Activated CD8-positive, alpha-beta memory T cell treated with anti-CD3 and anti-CD28 coated beads, Interleukin-2, amount 50 U/mL, for 4 hours (primary cell): ENCODE measurements at regions not wholly inside any gene's neighbourhood (a gene's known extent, or its start where the extent isn't known, plus 50 kb on each side); places are given as distances from the start of the nearest gene placed in this dataset.

Source experiments
- DNase-seq: peaks from one replicate; pipeline ENCODE4 v3.0.0-alpha.2; 2020

- no peak for DNase-seq
Observed at GRCh38 chr13:40179445-40180281, 486.8 kb downstream of the FOXO1 start.

DNA sequence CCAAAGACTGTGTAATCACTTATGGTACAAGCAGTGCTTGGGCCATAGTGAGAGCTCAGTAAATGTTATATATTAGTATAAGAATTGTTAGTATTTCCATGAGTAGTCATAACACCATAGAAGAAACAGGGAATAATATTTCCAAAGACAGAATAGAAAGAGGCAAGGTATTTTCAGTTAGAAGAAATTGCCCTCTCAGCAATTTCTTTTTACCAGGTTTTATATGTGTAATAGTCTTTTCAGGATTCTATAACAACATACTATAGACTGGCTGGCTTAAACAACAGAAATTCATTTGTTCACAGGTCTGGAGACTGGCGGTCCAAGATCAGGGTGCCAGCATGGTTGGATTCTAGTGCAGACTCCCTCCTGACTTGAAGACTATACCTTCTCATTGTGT is 485.7 kb downstream of the FOXO1 start:
- DNase-seq: no peak

DNA sequence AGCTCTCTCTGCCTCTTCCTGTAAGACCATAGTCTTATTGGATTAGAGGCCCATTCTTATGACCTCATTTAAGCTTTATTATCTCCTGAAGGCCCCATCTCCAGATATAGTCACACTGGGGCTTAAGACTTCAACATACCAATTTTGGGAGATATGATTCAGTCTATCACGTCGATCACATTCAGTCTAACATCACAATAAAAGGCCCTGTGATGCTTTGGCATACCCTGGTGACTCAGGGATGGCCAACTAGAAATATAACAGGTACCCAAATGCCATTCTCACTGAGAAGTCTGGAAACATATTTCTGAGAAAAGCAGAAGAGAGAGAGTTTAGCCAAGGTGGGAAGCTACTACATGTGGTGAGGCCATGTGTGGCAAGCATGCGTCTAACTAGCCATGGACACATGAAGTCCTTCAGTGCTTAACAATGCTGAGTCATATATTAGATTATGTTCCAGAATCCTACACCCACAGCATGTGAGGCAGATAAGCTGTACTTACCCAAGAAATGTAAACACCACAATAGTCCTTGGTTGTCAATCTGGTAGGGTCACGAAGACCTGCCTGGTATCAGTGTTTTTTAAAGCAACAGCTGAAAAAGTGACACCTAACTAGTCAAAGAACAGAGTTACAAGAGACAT is 485.1 kb downstream of the FOXO1 start:
- DNase-seq: no peak

GRCh38 chr13:40182591-40182990 is 483.9 kb downstream of the FOXO1 start:
- DNase-seq: no peak

DNA sequence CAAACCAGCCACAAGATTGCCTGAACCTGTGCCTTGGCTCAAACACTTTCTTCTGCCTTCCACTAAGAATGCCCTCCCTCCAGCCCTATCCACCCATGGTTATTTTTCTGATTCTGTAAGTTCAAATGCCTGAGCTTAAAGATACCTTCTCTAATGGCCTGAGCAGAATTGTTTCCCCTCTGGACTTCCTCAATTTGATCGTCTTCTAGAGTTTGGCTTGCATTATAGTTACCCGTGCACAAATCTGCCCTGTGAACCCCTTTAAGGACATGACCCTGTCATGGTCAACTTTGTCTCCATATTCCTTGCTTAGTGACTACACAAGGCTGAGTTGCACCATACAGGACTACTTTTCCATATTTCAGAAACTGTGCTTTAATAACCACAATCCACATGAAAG is 481.0 kb downstream of the FOXO1 start:
- no peak for DNase-seq

GRCh38 chr13:40186041-40186440 is 480.4 kb downstream of the FOXO1 start:
- DNase-seq: no peak

DNA sequence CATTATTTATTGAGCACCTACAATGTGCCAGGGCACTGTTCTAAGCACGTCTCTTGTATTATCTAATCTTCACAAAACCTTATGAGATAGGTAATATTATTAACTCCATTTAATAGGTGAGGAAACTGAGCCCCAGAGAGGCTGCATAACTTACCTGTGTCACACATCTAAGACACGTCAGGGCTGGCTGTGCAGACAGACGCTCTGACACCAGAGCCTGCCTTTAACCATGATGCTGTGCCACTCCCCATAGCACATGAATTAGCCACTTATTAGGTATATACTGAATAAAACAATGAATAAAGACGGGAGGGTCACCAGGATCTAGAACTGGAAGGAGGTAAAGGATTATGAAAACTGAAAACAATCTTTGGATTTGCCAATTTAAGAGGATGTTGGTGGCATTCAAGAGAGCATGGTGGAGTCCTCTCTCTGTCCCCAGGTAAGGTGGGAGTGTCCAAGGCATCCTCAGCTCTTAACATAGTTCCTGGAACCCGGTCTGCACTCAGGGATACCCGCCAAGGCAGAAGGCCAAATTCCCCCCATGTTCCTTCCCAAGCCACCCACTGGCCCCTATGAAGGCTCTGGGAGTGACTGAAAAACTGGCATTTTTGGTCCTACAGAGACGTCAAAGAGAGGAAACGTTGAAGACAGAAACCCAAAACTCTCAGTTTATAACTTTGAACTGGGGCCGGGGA is 479.7 kb downstream of the FOXO1 start:
- DNase-seq: no peak

DNA sequence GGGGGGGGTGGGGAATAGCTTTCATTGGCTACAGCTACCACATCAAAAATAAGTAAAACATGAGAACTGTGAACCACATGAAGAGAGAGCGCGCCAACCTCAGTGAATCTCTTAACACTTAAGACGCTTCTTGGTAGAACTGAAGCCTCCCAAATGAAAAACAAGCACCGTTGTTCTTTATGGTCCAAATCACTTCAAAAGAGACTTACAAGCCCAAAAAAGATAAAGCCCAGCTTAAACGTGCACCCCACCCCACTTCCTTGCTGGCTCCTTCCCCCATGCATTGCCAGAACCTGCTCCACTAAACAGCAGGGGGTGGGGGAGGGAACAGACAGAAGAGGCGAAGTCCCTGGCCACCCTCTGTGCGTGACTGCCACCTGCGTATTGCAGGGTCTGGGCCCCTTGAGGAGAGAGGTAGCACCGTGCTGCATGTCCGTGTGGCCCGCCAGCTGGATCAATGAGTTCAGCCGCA is 479.1 kb downstream of the FOXO1 start:
- DNase-seq: peak; percentile 67

- DNase-seq: peak; percentile 46
Observed at GRCh38 chr13:40187841-40188591, 478.4 kb downstream of the FOXO1 start.

DNA sequence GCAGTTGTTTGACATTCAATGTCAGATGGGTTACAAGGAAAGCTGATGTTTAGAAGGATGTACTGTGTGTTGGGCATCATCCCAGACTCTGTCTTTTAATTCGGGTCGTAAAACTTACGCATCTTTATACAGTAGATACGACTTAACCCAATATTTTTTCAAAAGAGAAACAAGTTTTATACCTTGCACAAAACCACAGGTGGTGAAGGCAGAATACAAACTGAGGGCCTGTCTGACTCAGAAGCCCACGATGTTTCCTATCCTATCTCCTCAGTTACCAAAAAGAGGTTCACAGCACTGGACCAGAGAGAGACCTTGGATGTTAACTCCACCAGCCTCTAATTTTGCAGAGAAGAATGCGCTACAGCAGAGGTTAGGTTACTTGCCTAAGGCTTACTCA is 477.0 kb downstream of the FOXO1 start:
- DNase-seq: no peak

DNA sequence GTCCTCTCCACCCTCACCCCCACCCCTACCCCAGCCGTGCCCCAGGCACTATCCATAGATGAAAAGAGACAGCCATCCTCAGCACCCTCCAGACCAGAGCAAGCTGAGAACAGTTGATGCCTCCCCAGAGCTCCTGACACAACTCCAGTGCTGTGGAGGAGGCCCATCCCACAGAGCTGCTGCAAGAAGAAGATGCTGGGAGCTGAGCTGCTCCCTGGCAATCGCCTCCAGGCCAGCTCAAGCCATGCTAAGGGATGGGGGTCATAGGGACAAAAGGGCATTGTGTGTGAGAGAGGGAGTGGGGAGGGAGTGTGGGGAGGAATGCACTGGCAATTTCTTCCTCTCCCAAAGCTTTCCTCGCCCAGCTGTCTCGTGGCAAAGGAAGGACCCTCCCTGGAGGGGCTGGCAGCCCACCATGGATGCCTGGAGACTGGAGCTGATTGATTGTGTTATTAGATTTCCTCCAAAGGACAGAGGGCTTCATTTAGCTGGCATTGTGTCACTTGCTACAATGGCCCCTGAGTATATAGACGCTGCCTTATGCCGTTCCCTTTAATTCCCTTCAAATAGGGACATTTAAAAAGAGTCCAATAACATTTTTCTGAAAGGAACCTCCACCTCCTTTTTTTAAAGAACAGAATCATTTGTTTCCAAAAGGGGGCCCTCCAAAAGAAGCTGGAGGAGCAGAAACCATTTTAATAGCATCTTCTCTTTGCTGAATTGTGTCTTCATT is 476.4 kb downstream of the FOXO1 start:
- no peak for DNase-seq

DNA sequence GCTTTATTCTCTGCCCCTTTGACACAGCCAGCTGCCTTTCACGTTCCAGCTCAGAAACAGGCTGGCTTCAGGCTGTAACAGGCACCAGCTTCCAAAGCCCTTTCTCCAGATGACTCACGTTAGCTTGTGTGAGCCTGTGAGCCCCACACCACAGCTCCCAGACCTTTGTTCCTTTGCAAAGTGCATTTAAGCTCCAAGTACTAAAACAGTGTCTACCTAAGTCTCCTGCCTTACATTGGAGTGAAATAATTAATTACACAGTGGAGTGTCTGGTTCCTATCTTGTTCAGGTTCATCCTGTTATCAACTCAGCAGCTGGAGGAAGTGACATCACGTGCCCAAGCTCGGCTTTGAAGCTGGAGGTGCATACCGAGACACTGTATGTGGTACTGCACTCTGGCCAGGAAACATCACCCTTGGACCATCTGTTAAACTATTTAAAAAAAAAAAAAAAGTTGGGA is 475.8 kb downstream of the FOXO1 start:
- DNase-seq: peak; percentile 66

DNA sequence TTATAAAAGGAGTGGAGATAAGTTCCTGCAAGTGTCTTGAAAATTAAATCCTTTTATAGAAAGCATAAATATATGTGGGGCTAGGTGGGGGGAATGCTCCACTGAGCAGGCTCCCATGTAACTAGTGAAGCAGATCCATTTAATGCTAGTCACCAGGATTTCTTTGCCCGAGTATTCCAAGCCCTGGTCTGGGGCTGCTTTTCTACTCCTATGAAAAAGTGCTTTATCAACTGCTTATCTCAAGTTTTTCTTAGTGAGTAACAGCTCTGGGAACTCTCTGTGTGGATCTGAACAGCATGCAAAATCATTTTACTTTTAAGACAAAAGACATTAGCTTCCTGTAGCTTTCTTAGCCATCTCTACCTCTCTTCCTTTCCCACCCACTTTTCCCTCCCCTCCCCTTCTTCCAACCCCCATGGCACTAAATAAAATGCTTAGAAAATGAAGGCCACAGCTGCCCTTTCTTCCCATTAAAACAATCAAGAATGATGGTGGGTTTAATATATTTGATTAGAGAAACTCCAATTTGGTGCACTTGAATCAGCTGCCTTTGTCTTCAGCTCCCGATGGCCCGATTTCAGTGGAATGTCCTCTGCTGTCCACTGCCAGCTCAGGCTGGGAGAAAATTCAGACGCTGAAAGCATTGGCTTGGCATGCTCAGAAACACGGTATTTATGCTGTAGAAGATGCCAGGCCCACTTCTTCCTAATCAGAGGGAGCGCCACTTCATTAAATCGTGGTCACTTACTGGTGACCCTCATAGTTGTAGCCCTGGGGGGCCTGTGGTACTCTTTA is 475.1 kb downstream of the FOXO1 start:
- no peak for DNase-seq

DNA sequence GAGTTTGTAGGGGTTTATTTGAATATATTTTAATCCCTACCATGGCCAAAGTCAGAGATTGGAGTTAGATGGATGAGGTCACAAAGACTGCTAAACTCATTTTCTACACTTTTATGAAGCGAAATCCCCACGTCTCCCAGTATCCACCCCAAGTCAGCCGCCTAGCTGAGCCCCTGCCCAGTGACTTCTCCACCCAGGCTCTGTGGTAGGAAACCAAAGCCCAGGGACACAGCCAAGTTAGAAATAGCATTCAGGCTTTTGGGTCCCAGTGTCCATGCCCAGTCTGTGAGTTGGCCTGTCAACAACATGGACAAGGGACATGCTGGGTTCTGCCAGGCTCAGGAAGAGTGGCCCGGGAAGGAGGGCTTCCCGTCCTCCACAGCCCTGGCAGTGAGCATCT is 474.0 kb downstream of the FOXO1 start:
- DNase-seq: no peak

GRCh38 chr13:40192858-40193257 is 473.6 kb downstream of the FOXO1 start:
- no peak for DNase-seq

- DNase-seq: no peak
Observed at GRCh38 chr13:40193286-40194223, 472.9 kb downstream of the FOXO1 start.

GRCh38 chr13:40194224-40194806 is 472.1 kb downstream of the FOXO1 start:
- DNase-seq: no peak

DNA sequence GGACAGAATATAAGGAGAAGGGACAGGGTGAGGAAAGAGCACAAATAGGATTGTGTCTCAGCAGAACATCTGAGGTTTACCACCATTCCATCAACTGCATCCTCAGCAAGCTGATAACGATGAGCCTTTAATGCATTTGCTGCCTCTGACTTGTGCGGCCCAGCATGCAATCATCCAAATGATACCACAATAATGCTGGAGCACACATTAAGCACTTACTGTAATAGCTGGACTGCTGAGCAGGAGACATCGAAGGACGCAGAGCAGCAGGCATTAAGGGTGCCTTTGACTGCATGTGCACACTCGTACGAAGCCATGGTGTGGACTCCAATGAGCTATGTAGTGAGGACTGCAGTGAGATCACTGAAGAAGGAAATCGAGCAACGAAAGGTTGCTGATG is 469.4 kb downstream of the FOXO1 start:
- no peak for DNase-seq

GRCh38 chr13:40197936-40198595 is 468.4 kb downstream of the FOXO1 start:
- DNase-seq: no peak
